ENCODE measurements at regions not wholly inside any gene's neighbourhood (a gene's known extent, or its start where the extent isn't known, plus 50 kb on each side); places are given as distances from the start of the nearest gene placed in this dataset.

DNA sequence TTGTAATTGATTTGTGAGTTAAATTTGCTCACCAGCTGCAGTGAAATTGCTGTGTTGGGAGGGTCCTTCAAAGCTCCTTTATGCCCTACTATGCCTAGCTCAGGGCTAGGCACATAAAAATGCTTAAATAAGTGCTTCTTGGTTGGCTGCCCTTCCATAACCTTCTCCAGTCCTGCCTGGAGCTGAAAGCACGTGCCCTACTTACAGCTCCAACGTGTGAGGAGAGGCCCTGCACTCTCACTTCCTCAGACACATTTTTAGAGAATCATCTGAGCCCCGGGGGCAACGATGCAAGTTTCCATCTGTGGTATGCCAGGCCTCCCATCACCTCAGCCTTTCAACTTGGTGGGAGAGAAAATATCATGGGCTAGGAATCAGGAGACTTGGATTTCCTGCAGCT lies 202.7 kb downstream of the BCL11A start:
- TF ChIP-seq SMC3 (conservative IDR thresholded peaks at IDR 0.05; ENCODE audit: poor library complexity) = no peak
- TF ChIP-seq, protein P1, sequence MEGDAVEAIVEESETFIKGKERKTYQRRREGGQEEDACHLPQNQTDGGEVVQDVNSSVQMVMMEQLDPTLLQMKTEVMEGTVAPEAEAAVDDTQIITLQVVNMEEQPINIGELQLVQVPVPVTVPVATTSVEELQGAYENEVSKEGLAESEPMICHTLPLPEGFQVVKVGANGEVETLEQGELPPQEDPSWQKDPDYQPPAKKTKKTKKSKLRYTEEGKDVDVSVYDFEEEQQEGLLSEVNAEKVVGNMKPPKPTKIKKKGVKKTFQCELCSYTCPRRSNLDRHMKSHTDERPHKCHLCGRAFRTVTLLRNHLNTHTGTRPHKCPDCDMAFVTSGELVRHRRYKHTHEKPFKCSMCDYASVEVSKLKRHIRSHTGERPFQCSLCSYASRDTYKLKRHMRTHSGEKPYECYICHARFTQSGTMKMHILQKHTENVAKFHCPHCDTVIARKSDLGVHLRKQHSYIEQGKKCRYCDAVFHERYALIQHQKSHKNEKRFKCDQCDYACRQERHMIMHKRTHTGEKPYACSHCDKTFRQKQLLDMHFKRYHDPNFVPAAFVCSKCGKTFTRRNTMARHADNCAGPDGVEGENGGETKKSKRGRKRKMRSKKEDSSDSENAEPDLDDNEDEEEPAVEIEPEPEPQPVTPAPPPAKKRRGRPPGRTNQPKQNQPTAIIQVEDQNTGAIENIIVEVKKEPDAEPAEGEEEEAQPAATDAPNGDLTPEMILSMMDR (IDR thresholded peaks at IDR 0.05; ENCODE audit: poor library complexity, severe bottlenecking) = no peak
- no peak for TF ChIP-seq POLR2AphosphoS5 (IDR thresholded peaks at IDR 0.05)
- no peak for TF ChIP-seq EP300 (conservative IDR thresholded peaks at IDR 0.05; ENCODE audit: poor library complexity, severe bottlenecking)
- TF ChIP-seq EZH2 (IDR thresholded peaks at IDR 0.05; ENCODE audit: borderline replicate concordance, insufficient read depth, low read length, poor library complexity, severe bottlenecking) = no peak
- no peak for TF ChIP-seq RAD21 (conservative IDR thresholded peaks at IDR 0.05)
- TF ChIP-seq, protein P2, sequence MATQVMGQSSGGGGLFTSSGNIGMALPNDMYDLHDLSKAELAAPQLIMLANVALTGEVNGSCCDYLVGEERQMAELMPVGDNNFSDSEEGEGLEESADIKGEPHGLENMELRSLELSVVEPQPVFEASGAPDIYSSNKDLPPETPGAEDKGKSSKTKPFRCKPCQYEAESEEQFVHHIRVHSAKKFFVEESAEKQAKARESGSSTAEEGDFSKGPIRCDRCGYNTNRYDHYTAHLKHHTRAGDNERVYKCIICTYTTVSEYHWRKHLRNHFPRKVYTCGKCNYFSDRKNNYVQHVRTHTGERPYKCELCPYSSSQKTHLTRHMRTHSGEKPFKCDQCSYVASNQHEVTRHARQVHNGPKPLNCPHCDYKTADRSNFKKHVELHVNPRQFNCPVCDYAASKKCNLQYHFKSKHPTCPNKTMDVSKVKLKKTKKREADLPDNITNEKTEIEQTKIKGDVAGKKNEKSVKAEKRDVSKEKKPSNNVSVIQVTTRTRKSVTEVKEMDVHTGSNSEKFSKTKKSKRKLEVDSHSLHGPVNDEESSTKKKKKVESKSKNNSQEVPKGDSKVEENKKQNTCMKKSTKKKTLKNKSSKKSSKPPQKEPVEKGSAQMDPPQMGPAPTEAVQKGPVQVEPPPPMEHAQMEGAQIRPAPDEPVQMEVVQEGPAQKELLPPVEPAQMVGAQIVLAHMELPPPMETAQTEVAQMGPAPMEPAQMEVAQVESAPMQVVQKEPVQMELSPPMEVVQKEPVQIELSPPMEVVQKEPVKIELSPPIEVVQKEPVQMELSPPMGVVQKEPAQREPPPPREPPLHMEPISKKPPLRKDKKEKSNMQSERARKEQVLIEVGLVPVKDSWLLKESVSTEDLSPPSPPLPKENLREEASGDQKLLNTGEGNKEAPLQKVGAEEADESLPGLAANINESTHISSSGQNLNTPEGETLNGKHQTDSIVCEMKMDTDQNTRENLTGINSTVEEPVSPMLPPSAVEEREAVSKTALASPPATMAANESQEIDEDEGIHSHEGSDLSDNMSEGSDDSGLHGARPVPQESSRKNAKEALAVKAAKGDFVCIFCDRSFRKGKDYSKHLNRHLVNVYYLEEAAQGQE (IDR thresholded peaks at IDR 0.05; ENCODE audit: borderline replicate concordance) = no peak
- TF ChIP-seq TAF1 (IDR thresholded peaks at IDR 0.05; ENCODE audit: low read depth) = no peak
- TF ChIP-seq MXI1 (conservative IDR thresholded peaks at IDR 0.05; ENCODE audit: poor library complexity, severe bottlenecking) = no peak
